Activated T-helper 17 cell treated with anti-CD3 and anti-CD28 coated beads, Interleukin-2, amount 50 U/mL, for 72 hours (primary cell): ENCODE measurements at regions not wholly inside any gene's neighbourhood (a gene's known extent, or its start where the extent isn't known, plus 50 kb on each side); places are given as distances from the start of the nearest gene placed in this dataset.

Experiments
- ATAC-seq: fragments of 150-1000 bp; cut with Tn5 transposase; replicated peaks from 2 replicates; pipeline ENCODE4 v1.10.0; 2021; ENCODE audit warnings: mild to moderate bottlenecking, moderate library complexity
- H3K27ac Mint-ChIP-seq: one replicate; pipeline ENCODE4 v1.8.0; 2022; ENCODE audit warnings: mixed read lengths
- H3K27me3 Mint-ChIP-seq: one replicate; pipeline ENCODE4 v1.8.0; 2022; ENCODE audit warnings: mixed read lengths
- H3K36me3 Mint-ChIP-seq: one replicate; pipeline ENCODE4 v1.8.0; 2022; ENCODE audit warnings: low read depth, mild to moderate bottlenecking, mixed read lengths
- H3K4me1 Mint-ChIP-seq: one replicate; pipeline ENCODE4 v1.8.0; 2022; ENCODE audit warnings: mixed read lengths
- H3K4me3 Mint-ChIP-seq: one replicate; pipeline ENCODE4 v1.8.0; 2022; ENCODE audit warnings: mild to moderate bottlenecking, mixed read lengths
- H3K9me3 Mint-ChIP-seq: one replicate; pipeline ENCODE4 v1.8.0; 2022; ENCODE audit warnings: mixed read lengths

- peak; percentile 66 for ATAC-seq
- H3K4me3 Mint-ChIP-seq, result no peak overlapping the region
- H3K4me1 Mint-ChIP-seq, result no peaks in the 10 kb centered on the region
- no peak overlapping the region for H3K27ac Mint-ChIP-seq
- no peaks in the 10 kb centered on the region for H3K9me3 Mint-ChIP-seq
- H3K27me3 Mint-ChIP-seq, result peaks cover 6% of the 10 kb centered on the region
- no peaks in the 10 kb centered on the region for H3K36me3 Mint-ChIP-seq
Measured at GRCh38 chr3:18951333-18951732, 197.0 kb upstream of the KCNH8 start.

GRCh38 chr3:18946524-18946923 lies 201.8 kb upstream of the KCNH8 start:
- Mint-ChIP-seq H3K36me3 (no peaks in the 10 kb centered on the region), H3K9me3 (no peaks in the 10 kb centered on the region), H3K4me1 (no peaks in the 10 kb centered on the region), H3K27me3 (peaks cover 6% of the 10 kb centered on the region), H3K27ac (no peak overlapping the region), H3K4me3 (no peak overlapping the region)
- no peak for ATAC-seq

GRCh38 chr3:18937574-18937973 lies 210.7 kb upstream of the KCNH8 start:
- Mint-ChIP-seq H3K9me3 (no peaks in the 10 kb centered on the region), H3K4me1 (no peaks in the 10 kb centered on the region), H3K36me3 (no peaks in the 10 kb centered on the region), H3K27me3 (peaks cover 3% of the 10 kb centered on the region), H3K4me3 (no peak overlapping the region), H3K27ac (no peak overlapping the region)
- ATAC-seq, result peak; percentile 39

GRCh38 chr3:18919158-18919557 lies 229.2 kb upstream of the KCNH8 start:
- ATAC-seq, result peak; percentile 49
- no peak overlapping the region for H3K4me3 Mint-ChIP-seq
- no peak overlapping the region for H3K27ac Mint-ChIP-seq
- no peaks in the 10 kb centered on the region for H3K4me1 Mint-ChIP-seq
- H3K27me3 Mint-ChIP-seq, result peaks cover 12% of the 10 kb centered on the region
- no peaks in the 10 kb centered on the region for H3K36me3 Mint-ChIP-seq
- H3K9me3 Mint-ChIP-seq, result no peaks in the 10 kb centered on the region

GRCh38 chr3:18917923-18918322 lies 230.4 kb upstream of the KCNH8 start:
- Mint-ChIP-seq H3K9me3 (no peaks in the 10 kb centered on the region), H3K27ac (no peak overlapping the region), H3K4me1 (no peaks in the 10 kb centered on the region), H3K36me3 (no peaks in the 10 kb centered on the region), H3K4me3 (no peak overlapping the region), H3K27me3 (peaks cover 12% of the 10 kb centered on the region)
- no peak for ATAC-seq

- H3K27me3 Mint-ChIP-seq, result peaks cover 4% of the 10 kb centered on the region
- no peaks in the 10 kb centered on the region for H3K36me3 Mint-ChIP-seq
- no peaks in the 10 kb centered on the region for H3K4me1 Mint-ChIP-seq
- no peaks in the 10 kb centered on the region for H3K9me3 Mint-ChIP-seq
- ATAC-seq, result no peak
- no peak overlapping the region for H3K27ac Mint-ChIP-seq
- H3K4me3 Mint-ChIP-seq, result no peak overlapping the region
Measured at GRCh38 chr3:18902081-18902793, 246.1 kb upstream of the KCNH8 start.

GRCh38 chr3:18901571-18901970 lies 246.7 kb upstream of the KCNH8 start:
- H3K4me3 Mint-ChIP-seq, result no peak overlapping the region
- H3K9me3 Mint-ChIP-seq, result no peaks in the 10 kb centered on the region
- ATAC-seq, result no peak
- peaks cover 4% of the 10 kb centered on the region for H3K27me3 Mint-ChIP-seq
- no peaks in the 10 kb centered on the region for H3K4me1 Mint-ChIP-seq
- no peaks in the 10 kb centered on the region for H3K36me3 Mint-ChIP-seq
- H3K27ac Mint-ChIP-seq, result no peak overlapping the region

GRCh38 chr3:18900994-18901393 lies 247.3 kb upstream of the KCNH8 start:
- Mint-ChIP-seq H3K9me3 (no peaks in the 10 kb centered on the region), H3K27me3 (peaks cover 8% of the 10 kb centered on the region), H3K4me1 (no peaks in the 10 kb centered on the region), H3K27ac (no peak overlapping the region), H3K4me3 (no peak overlapping the region), H3K36me3 (no peaks in the 10 kb centered on the region)
- ATAC-seq, result no peak

- Mint-ChIP-seq H3K4me3 (no peak overlapping the region), H3K27ac (no peak overlapping the region), H3K27me3 (peaks cover 15% of the 10 kb centered on the region), H3K9me3 (no peaks in the 10 kb centered on the region), H3K36me3 (no peaks in the 10 kb centered on the region), H3K4me1 (no peaks in the 10 kb centered on the region)
- ATAC-seq, result no peak
Measured at GRCh38 chr3:18898911-18899310, 249.4 kb upstream of the KCNH8 start.

GRCh38 chr3:18892756-18893155 lies 255.6 kb upstream of the KCNH8 start:
- Mint-ChIP-seq H3K27ac (no peak overlapping the region), H3K4me1 (peaks cover 7% of the 10 kb centered on the region), H3K36me3 (no peaks in the 10 kb centered on the region), H3K4me3 (no peak overlapping the region), H3K9me3 (no peaks in the 10 kb centered on the region), H3K27me3 (peaks cover 30% of the 10 kb centered on the region)
- ATAC-seq, result no peak

- Mint-ChIP-seq H3K4me3 (no peak overlapping the region), H3K4me1 (peaks cover 7% of the 10 kb centered on the region), H3K36me3 (no peaks in the 10 kb centered on the region), H3K27me3 (peaks cover 36% of the 10 kb centered on the region), H3K9me3 (no peaks in the 10 kb centered on the region), H3K27ac (peak overlapping the region; percentile 4)
- peak; percentile 7 for ATAC-seq
Measured at GRCh38 chr3:18892047-18892446, 256.3 kb upstream of the KCNH8 start.

GRCh38 chr3:18891641-18892040 lies 256.7 kb upstream of the KCNH8 start:
- no peak overlapping the region for H3K4me3 Mint-ChIP-seq
- peak; percentile 73 for ATAC-seq
- no peaks in the 10 kb centered on the region for H3K9me3 Mint-ChIP-seq
- H3K4me1 Mint-ChIP-seq, result peaks cover 7% of the 10 kb centered on the region
- H3K27ac Mint-ChIP-seq, result peak overlapping the region; percentile 4
- no peaks in the 10 kb centered on the region for H3K36me3 Mint-ChIP-seq
- H3K27me3 Mint-ChIP-seq, result peaks cover 39% of the 10 kb centered on the region

GRCh38 chr3:18890449-18890848 lies 257.9 kb upstream of the KCNH8 start:
- no peak overlapping the region for H3K4me3 Mint-ChIP-seq
- H3K27ac Mint-ChIP-seq, result no peak overlapping the region
- peaks cover 36% of the 10 kb centered on the region for H3K27me3 Mint-ChIP-seq
- H3K4me1 Mint-ChIP-seq, result peaks cover 7% of the 10 kb centered on the region
- no peak for ATAC-seq
- H3K9me3 Mint-ChIP-seq, result no peaks in the 10 kb centered on the region
- no peaks in the 10 kb centered on the region for H3K36me3 Mint-ChIP-seq

- ATAC-seq, result no peak
- H3K4me3 Mint-ChIP-seq, result no peak overlapping the region
Measured at GRCh38 chr3:18888819-18889218, 259.5 kb upstream of the KCNH8 start.

GRCh38 chr3:18888370-18888769 lies 259.9 kb upstream of the KCNH8 start:
- H3K36me3 Mint-ChIP-seq, result no peaks in the 10 kb centered on the region
- H3K4me1 Mint-ChIP-seq, result peaks cover 7% of the 10 kb centered on the region
- no peak overlapping the region for H3K4me3 Mint-ChIP-seq
- peaks cover 33% of the 10 kb centered on the region for H3K27me3 Mint-ChIP-seq
- H3K27ac Mint-ChIP-seq, result no peak overlapping the region
- no peak for ATAC-seq
- H3K9me3 Mint-ChIP-seq, result no peaks in the 10 kb centered on the region

More at GRCh38 chr3:18888819-18889218, 259.5 kb upstream of the KCNH8 start:
- Mint-ChIP-seq H3K27ac (no peak overlapping the region), H3K9me3 (no peaks in the 10 kb centered on the region), H3K4me1 (peaks cover 7% of the 10 kb centered on the region), H3K27me3 (peaks cover 33% of the 10 kb centered on the region), H3K36me3 (no peaks in the 10 kb centered on the region)

GRCh38 chr3:18886331-18886730 lies 262.0 kb upstream of the KCNH8 start:
- no peaks in the 10 kb centered on the region for H3K4me1 Mint-ChIP-seq
- H3K27me3 Mint-ChIP-seq, result peaks cover 30% of the 10 kb centered on the region

More at GRCh38 chr3:18886331-18886730, 262.0 kb upstream of the KCNH8 start:
- Mint-ChIP-seq H3K4me3 (no peak overlapping the region), H3K36me3 (no peaks in the 10 kb centered on the region), H3K27ac (no peak overlapping the region), H3K9me3 (no peaks in the 10 kb centered on the region)
- no peak for ATAC-seq
